ENCODE measurements at regions not wholly inside any gene's neighbourhood (a gene's known extent, or its start where the extent isn't known, plus 50 kb on each side); places are given as distances from the start of the nearest gene placed in this dataset.

DNA sequence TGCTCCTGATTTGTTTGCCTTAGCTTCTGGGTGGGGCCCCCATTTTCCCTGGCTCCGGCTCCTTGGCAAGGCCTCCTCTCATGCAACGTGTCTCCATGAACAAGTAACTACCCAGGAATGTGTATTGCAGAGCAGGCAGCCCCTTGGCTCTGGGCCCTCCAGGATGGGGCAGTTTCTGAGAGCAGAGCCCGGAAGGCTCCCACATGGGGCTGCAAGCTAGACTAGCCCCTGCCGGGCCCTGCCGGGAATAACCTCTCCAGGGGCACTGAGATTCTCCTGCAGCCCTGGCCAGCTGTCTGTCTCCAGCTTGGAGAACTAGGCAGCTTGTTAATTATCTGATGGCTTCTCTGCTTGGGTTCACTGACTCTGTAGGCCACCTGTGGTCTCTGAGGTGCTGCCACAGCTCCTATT lies 184.0 kb upstream of the INHBA start:
- TF ChIP-seq, protein P1, sequence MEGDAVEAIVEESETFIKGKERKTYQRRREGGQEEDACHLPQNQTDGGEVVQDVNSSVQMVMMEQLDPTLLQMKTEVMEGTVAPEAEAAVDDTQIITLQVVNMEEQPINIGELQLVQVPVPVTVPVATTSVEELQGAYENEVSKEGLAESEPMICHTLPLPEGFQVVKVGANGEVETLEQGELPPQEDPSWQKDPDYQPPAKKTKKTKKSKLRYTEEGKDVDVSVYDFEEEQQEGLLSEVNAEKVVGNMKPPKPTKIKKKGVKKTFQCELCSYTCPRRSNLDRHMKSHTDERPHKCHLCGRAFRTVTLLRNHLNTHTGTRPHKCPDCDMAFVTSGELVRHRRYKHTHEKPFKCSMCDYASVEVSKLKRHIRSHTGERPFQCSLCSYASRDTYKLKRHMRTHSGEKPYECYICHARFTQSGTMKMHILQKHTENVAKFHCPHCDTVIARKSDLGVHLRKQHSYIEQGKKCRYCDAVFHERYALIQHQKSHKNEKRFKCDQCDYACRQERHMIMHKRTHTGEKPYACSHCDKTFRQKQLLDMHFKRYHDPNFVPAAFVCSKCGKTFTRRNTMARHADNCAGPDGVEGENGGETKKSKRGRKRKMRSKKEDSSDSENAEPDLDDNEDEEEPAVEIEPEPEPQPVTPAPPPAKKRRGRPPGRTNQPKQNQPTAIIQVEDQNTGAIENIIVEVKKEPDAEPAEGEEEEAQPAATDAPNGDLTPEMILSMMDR (IDR thresholded peaks at IDR 0.05; ENCODE audit: low read depth, low read length, missing input control): no peak
- no peak for TF ChIP-seq RAD21 (IDR thresholded peaks at IDR 0.05)
- TF ChIP-seq YY1 (IDR thresholded peaks at IDR 0.05): no peak
- no peak for TF ChIP-seq REST (IDR thresholded peaks at IDR 0.05)
- no peak for TF ChIP-seq EGR1 (IDR thresholded peaks at IDR 0.05; ENCODE audit: low read depth in 2 of 2)
- no peak for TF ChIP-seq JUND (IDR thresholded peaks at IDR 0.05)
- TF ChIP-seq, protein P2, sequence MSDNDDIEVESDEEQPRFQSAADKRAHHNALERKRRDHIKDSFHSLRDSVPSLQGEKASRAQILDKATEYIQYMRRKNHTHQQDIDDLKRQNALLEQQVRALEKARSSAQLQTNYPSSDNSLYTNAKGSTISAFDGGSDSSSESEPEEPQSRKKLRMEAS (IDR thresholded peaks at IDR 0.05): no peak
- no peak for TF ChIP-seq FOXA1 (IDR thresholded peaks at IDR 0.05)
- no peak for TF ChIP-seq SP1 (IDR thresholded peaks at IDR 0.05)
